AG04450 (cell line): ENCODE measurements at regions not wholly inside any gene's neighbourhood (a gene's known extent, or its start where the extent isn't known, plus 50 kb on each side); places are given as distances from the start of the nearest gene placed in this dataset.

Source experiments
- CTCF ChIA-PET: fragments of 300-600, 350-600 bp; formaldehyde crosslinking; extraction: SDS; loops from one replicate; lab custom pipeline; 2022; ENCODE audit warnings: antibody characterized with exemption, inconsistent platforms; lab: Charles Lee
- POLR2A ChIA-PET: fragments of 350-600 bp; formaldehyde crosslinking; extraction: SDS; loops from one replicate; lab custom pipeline; 2021; ENCODE audit warnings: antibody characterized with exemption, inconsistent platforms; lab: Yijun Ruan, JAX
- DNase-seq: peaks from one replicate; pipeline ENCODE4 v3.0.0-alpha.2; 2011; ENCODE audit warnings: low read depth, low spot score
- H3K27ac ChIP-seq: one replicate; pipeline ENCODE4 v1.5.1; 2012; ENCODE audit warnings: low read depth, low read length, control low read depth
- H3K27me3 ChIP-seq: one replicate; pipeline ENCODE4 v1.6.0; 2012; ENCODE audit warnings: low read length; ENCODE audit not compliant: control insufficient read depth, insufficient read depth
- H3K4me3 ChIP-seq: 2 replicates; pipeline ENCODE4 v1.5.1; 2011; ENCODE audit warnings: mild to moderate bottlenecking, low read depth, low read length, control low read depth
- H3K9me3 ChIP-seq: 2 replicates; pipeline ENCODE4 v1.5.1; 2012; ENCODE audit warnings: low read length; ENCODE audit not compliant: control insufficient read depth, insufficient read depth
- TF ChIP-seq, protein P1 (sequence below): IDR thresholded peaks from 2 replicates; pipeline ENCODE4 v1.5.1; 2011; ENCODE audit warnings: low read depth, low read length, control low read depth, inconsistent platforms

- DNase-seq = no peak
- H3K27me3 ChIP-seq = no peaks in the 10 kb centered on the region
- ChIA-PET POLR2A (no interaction called here), CTCF (no interaction called here)
- H3K9me3 ChIP-seq = no peaks in the 10 kb centered on the region
- H3K4me3 ChIP-seq = no peak overlapping the region
- TF ChIP-seq, protein P1, sequence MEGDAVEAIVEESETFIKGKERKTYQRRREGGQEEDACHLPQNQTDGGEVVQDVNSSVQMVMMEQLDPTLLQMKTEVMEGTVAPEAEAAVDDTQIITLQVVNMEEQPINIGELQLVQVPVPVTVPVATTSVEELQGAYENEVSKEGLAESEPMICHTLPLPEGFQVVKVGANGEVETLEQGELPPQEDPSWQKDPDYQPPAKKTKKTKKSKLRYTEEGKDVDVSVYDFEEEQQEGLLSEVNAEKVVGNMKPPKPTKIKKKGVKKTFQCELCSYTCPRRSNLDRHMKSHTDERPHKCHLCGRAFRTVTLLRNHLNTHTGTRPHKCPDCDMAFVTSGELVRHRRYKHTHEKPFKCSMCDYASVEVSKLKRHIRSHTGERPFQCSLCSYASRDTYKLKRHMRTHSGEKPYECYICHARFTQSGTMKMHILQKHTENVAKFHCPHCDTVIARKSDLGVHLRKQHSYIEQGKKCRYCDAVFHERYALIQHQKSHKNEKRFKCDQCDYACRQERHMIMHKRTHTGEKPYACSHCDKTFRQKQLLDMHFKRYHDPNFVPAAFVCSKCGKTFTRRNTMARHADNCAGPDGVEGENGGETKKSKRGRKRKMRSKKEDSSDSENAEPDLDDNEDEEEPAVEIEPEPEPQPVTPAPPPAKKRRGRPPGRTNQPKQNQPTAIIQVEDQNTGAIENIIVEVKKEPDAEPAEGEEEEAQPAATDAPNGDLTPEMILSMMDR = no peak
- no peak overlapping the region for H3K27ac ChIP-seq
These were observed 422.2 kb upstream of the CDH11 start for GRCh38 chr16:65543781-65544740.

DNA sequence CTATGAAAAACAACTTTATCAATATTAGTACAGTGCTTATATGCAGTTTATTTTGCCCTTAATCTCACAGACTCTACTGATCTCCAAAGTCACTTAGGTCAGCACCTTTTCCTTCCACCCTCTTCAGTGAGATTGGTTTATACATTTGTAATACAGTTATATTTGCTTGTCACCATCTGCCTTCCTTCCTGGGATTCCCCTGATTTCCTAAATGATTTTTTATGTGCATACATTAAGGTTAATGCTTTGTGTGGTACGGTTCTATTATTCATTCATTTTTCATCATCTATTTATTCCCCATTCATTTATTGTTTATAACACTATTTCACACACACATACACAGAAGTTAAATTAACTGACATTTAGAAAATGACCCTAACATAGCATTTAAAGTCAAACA is 419.8 kb upstream of the CDH11 start:
- Histone ChIP-seq H3K4me3 (no peak overlapping the region), H3K27ac (no peak overlapping the region), H3K9me3 (no peaks in the 10 kb centered on the region), H3K27me3 (no peaks in the 10 kb centered on the region)
- ChIA-PET CTCF (no interaction called here), POLR2A (no interaction called here)
- TF ChIP-seq, protein P1 = no peak
- no peak for DNase-seq

GRCh38 chr16:65540901-65541300 is 419.0 kb upstream of the CDH11 start:
- Histone ChIP-seq H3K4me3 (no peak overlapping the region), H3K27ac (no peak overlapping the region), H3K9me3 (no peaks in the 10 kb centered on the region), H3K27me3 (no peaks in the 10 kb centered on the region)
- ChIA-PET POLR2A (no interaction called here), CTCF (no interaction called here)
- TF ChIP-seq, protein P1 = no peak
- no peak for DNase-seq

GRCh38 chr16:65538976-65539375 is 417.1 kb upstream of the CDH11 start:
- H3K27me3 ChIP-seq = no peaks in the 10 kb centered on the region
- H3K9me3 ChIP-seq = no peaks in the 10 kb centered on the region
- H3K27ac ChIP-seq = no peak overlapping the region
- ChIA-PET CTCF (no interaction called here), POLR2A (interaction anchor here (0.9 kb wide), 1 partner anchor 416 kb away, joined by 3 read pairs; no protein-coding TSS in a partner anchor)
- TF ChIP-seq, protein P1 = no peak
- no peak overlapping the region for H3K4me3 ChIP-seq
- DNase-seq = no peak

- no peak overlapping the region for H3K27ac ChIP-seq
- no peak overlapping the region for H3K4me3 ChIP-seq
- DNase-seq = no peak
- H3K27me3 ChIP-seq = no peaks in the 10 kb centered on the region
- H3K9me3 ChIP-seq = no peaks in the 10 kb centered on the region
- ChIA-PET POLR2A (no interaction called here), CTCF (no interaction called here)
- TF ChIP-seq, protein P1 = no peak
These were observed 415.5 kb upstream of the CDH11 start for GRCh38 chr16:65537336-65537735.
